K562 (cell line): ENCODE measurements at regions not wholly inside any gene's neighbourhood (a gene's known extent, or its start where the extent isn't known, plus 50 kb on each side); places are given as distances from the start of the nearest gene placed in this dataset.

Source experiments
- ATAC-seq: fragments of 200-7000 bp; cut with Tn5 transposase; 3 replicates; pipeline ENCODE4 v1.9.1; 2020; ENCODE audit warnings: moderate library complexity
- BruUV-seq: library from RNA; stranded (reverse); fragments of 400-500 nt; replicated peaks from 2 replicates; lab custom pipeline; 2021; lab: Mats Ljungman, UMichigan
- CTCF ChIA-PET: fragments of 300-600 bp; formaldehyde crosslinking; extraction: SDS; loops from one replicate; lab custom pipeline; 2021; ENCODE audit warnings: low intra/inter-chr PET ratio; lab: Yijun Ruan, JAX
- POLR2A ChIA-PET: fragments of 300-600, 350-650 bp; sonication (Branson Sonifier 250); formaldehyde crosslinking; extraction: SDS; loops from one replicate; lab custom pipeline; 2021; ENCODE audit warnings: antibody characterized with exemption, inconsistent platforms; lab: Yijun Ruan, JAX
- DNase-seq, 4 experiments: peaks; one replicate each; pipeline versions ENCODE4 v3.0.0 to v3.0.0-alpha.2; 2011 to 2018; ENCODE audit warnings: low spot score in 3 of 4, mixed read lengths in 3 of 4; ENCODE audit errors: extremely low read depth in 1 of 4
- FAIRE-seq: peaks from 2 replicates; lab custom pipeline; 2011; peaks lifted over from hg19 to GRCh38; lab: Jason Lieb, UNC
- H2AFZ ChIP-seq: 2 replicates; pipeline ENCODE4 v1.6.0; 2011; ENCODE audit warnings: low read depth, low read length, control low read depth, inconsistent platforms
- H3K27ac ChIP-seq: fragments of 200-600 bp; 3 replicates; pipeline ENCODE4 v1.8.0; 2011; ENCODE audit warnings: low read depth, mild to moderate bottlenecking, control low read depth, inconsistent platforms, low read length, moderate library complexity, mixed read lengths; ENCODE audit errors: extremely low read depth
- H3K27me3 ChIP-seq, 2 experiments: fragments of 300-600 bp in 1 of 2; 2 replicates in 1 of 2; 3 replicates in 1 of 2; pipeline versions ENCODE4 v1.6.0 to v1.8.0; 2011; ENCODE audit warnings: inconsistent platforms in 2 of 2, low read length in 2 of 2, mild to moderate bottlenecking in 1 of 2, mixed read lengths in 1 of 2, moderate library complexity in 1 of 2; ENCODE audit not compliant: control insufficient read depth in 2 of 2, insufficient read depth in 2 of 2
- H3K36me3 ChIP-seq: fragments of 300-600 bp; 3 replicates; pipeline ENCODE4 v1.8.0; 2011; ENCODE audit warnings: mild to moderate bottlenecking, low read length, inconsistent platforms; ENCODE audit not compliant: control insufficient read depth, insufficient read depth
- H3K4me1 ChIP-seq, 2 experiments: fragments of 200-600 bp in 1 of 2; replicated peaks in 1 of 2; 2 replicates in 1 of 2; 3 replicates in 1 of 2; pipeline versions ENCODE4 v1.5.1 to v1.8.0; 2011; ENCODE audit warnings: inconsistent platforms in 2 of 2, low read length in 2 of 2, mild to moderate bottlenecking in 1 of 2, mixed read lengths in 1 of 2, moderate library complexity in 1 of 2; ENCODE audit not compliant: control insufficient read depth in 2 of 2, insufficient read depth in 2 of 2
- H3K4me2 ChIP-seq: 2 replicates; pipeline ENCODE4 v1.6.1; 2011; ENCODE audit warnings: low read length, control low read depth, inconsistent platforms, mixed read lengths; ENCODE audit not compliant: insufficient read depth
- H3K4me3 ChIP-seq: fragments of 200-600 bp; sonication (generic), shearing (Covaris generic); 2 replicates; pipeline ENCODE4 v1.5.1; 2016; ENCODE audit warnings: control low read depth, inconsistent platforms
- H3K79me2 ChIP-seq: fragments of 200-600 bp; 3 replicates; pipeline ENCODE4 v1.8.0; 2011; ENCODE audit warnings: low read length, inconsistent platforms; ENCODE audit not compliant: control insufficient read depth, insufficient read depth
- H3K9ac ChIP-seq, 2 experiments: 2 replicates each; pipeline versions ENCODE4 v1.6.0 to v1.6.1; 2011; ENCODE audit warnings: low read depth in 2 of 2, low read length in 2 of 2, control low read depth in 1 of 2, inconsistent platforms in 1 of 2, mild to moderate bottlenecking in 1 of 2, mixed read lengths in 1 of 2; ENCODE audit not compliant: insufficient read depth in 1 of 2
- H3K9me1 ChIP-seq: one replicate; pipeline ENCODE4 v1.6.0; 2011; ENCODE audit warnings: inconsistent platforms, mild to moderate bottlenecking, low read length, moderate library complexity; ENCODE audit not compliant: control insufficient read depth, insufficient read depth
- H3K9me3 ChIP-seq: replicated peaks from 2 replicates; pipeline ENCODE4 v1.5.1; 2011; ENCODE audit warnings: low read depth, low read length, inconsistent platforms; ENCODE audit not compliant: control insufficient read depth, insufficient read depth
- H4K20me1 ChIP-seq: replicated peaks from 2 replicates; pipeline ENCODE4 v1.6.1; 2011; ENCODE audit warnings: low read length, inconsistent platforms, mixed read lengths; ENCODE audit not compliant: control insufficient read depth, insufficient read depth
- ARID2 ChIP-seq: fragments of 450-650 bp; IDR thresholded peaks from 2 replicates; pipeline ENCODE4 v1.6.1; 2017; ENCODE audit warnings: antibody characterized with exemption, mild to moderate bottlenecking
- BCL6 ChIP-seq: fragments of 250-450 bp; sonication (Bioruptor Pico); IDR thresholded peaks from 2 replicates; pipeline ENCODE4 v1.4.0; 2020
- BRD4 ChIP-seq: fragments of 200-600 bp; sonication (generic); IDR thresholded peaks from 2 replicates; pipeline ENCODE4 v1.6.1; 2017; ENCODE audit warnings: inconsistent platforms
- GATA2 ChIP-seq: sonication (generic); formaldehyde crosslinking; IDR thresholded peaks from 2 replicates; pipeline ENCODE4 v1.4.0; 2020; ENCODE audit warnings: mild to moderate bottlenecking, missing genetic modification reagents
- GTF2A2 ChIP-seq: IDR thresholded peaks from 2 replicates; pipeline ENCODE4 v1.6.1; 2016; ENCODE audit warnings: mild to moderate bottlenecking, missing genetic modification characterization, missing compliant biosample characterization
- HDAC1 ChIP-seq, 2 experiments: fragments of 450-650 bp; IDR thresholded peaks; 2 replicates each; pipeline ENCODE4 v1.6.1; 2016 to 2017; ENCODE audit warnings: inconsistent platforms in 1 of 2, mild to moderate bottlenecking in 1 of 2, moderate library complexity in 1 of 2
- HEY1 ChIP-seq: fragments of 250-450 bp; sonication (Bioruptor Pico); IDR thresholded peaks from 2 replicates; pipeline ENCODE4 v1.5.0; 2020; ENCODE audit warnings: mild to moderate bottlenecking, moderate library complexity, borderline replicate concordance
- HMG20B ChIP-seq: fragments of 250-450 bp; sonication (Bioruptor Pico); IDR thresholded peaks from 2 replicates; pipeline ENCODE4 v1.5.0; 2021; ENCODE audit warnings: mild to moderate bottlenecking
- KDM4B ChIP-seq, 2 experiments: fragments of 450-650 bp in 1 of 2; sonication (generic) in 1 of 2; IDR thresholded peaks; 2 replicates each; pipeline ENCODE4 v1.6.1; 2016 to 2017; ENCODE audit warnings: borderline replicate concordance in 2 of 2, antibody characterized with exemption in 1 of 2, low read depth in 1 of 2, mild to moderate bottlenecking in 1 of 2
- KDM5B ChIP-seq: fragments of 200-600 bp; sonication (generic); IDR thresholded peaks from 2 replicates; pipeline ENCODE4 v1.6.1; 2012; ENCODE audit warnings: low read depth, mild to moderate bottlenecking, moderate library complexity, low read length, control low read depth, inconsistent platforms; ENCODE audit not compliant: insufficient replicate concordance
- KLF6 ChIP-seq: fragments of 250-450 bp; sonication (Bioruptor Pico); IDR thresholded peaks from 2 replicates; pipeline ENCODE4 v1.4.0; 2020; ENCODE audit warnings: mild to moderate bottlenecking, moderate library complexity, borderline replicate concordance
- MIER1 ChIP-seq: fragments of 450-650 bp; IDR thresholded peaks from 2 replicates; pipeline ENCODE4 v1.6.1; 2016; ENCODE audit warnings: antibody characterized with exemption, mild to moderate bottlenecking, low read depth
- POLR2AphosphoS5 ChIP-seq: IDR thresholded peaks from 2 replicates; pipeline ENCODE4 v1.6.1; 2011; ENCODE audit warnings: mild to moderate bottlenecking, low read depth, low read length, moderate library complexity; ENCODE audit not compliant: control insufficient read depth, insufficient read depth
- POLR3G ChIP-seq: IDR thresholded peaks from 2 replicates; pipeline ENCODE4 v1.6.1; 2011; ENCODE audit not compliant: insufficient read length, insufficient replicate concordance; ENCODE audit errors: extremely low read depth
- RBM14 ChIP-seq: fragments of 200-400 bp; formaldehyde crosslinking; IDR thresholded peaks from 2 replicates; pipeline ENCODE4 v1.6.1; 2018; ENCODE audit warnings: low read depth, mild to moderate bottlenecking, low read length, moderate library complexity, borderline replicate concordance; ENCODE audit not compliant: insufficient read depth
- RFX5 ChIP-seq: IDR thresholded peaks from 2 replicates; pipeline ENCODE4 v1.6.1; 2011; ENCODE audit warnings: low read depth, mild to moderate bottlenecking, improper control_type of control experiment, low read length
- STAT5B ChIP-seq: fragments of 250-450 bp; sonication (Bioruptor Pico); IDR thresholded peaks from 2 replicates; pipeline ENCODE4 v1.8.0; 2021; ENCODE audit warnings: mild to moderate bottlenecking, inconsistent platforms
- ZNF583 ChIP-seq: fragments of 250-450 bp; sonication (Bioruptor Pico); IDR thresholded peaks from 2 replicates; pipeline ENCODE4 v1.4.0; 2020
- ZNF778 ChIP-seq: fragments of 450-650 bp; formaldehyde crosslinking; IDR thresholded peaks from 2 replicates; pipeline ENCODE4 v1.4.0; 2020; ENCODE audit warnings: mild to moderate bottlenecking, moderate library complexity
- WGBS: fragments of 100-300 bp; shearing (Covaris generic); methylation state at CpG from one replicate; pipeline ENCODE4 v1.1.6; 2016; ENCODE audit warnings: low coverage, mixed read lengths; ENCODE audit not compliant: insufficient coverage; ENCODE audit errors: missing lambda C conversion rate; 5-methylcytosine and 5-hydroxymethylcytosine counted together
- in situ Hi-C: fragments of 300-500 bp; cut with MboI; formaldehyde crosslinking; loops from 4 replicates; pipeline ENCODE4 v1.15.0; 2018; ENCODE audit warnings: inconsistent platforms, mixed read lengths
- intact Hi-C: fragments of 100-400 bp; cut with micrococcal nuclease; formaldehyde crosslinking; loops from 2 replicates; pipeline ENCODE4 v1.14.2; 2022
- TF ChIP-seq, protein P1 (sequence below): fragments of 450-650 bp; IDR thresholded peaks from 2 replicates; pipeline ENCODE4 v1.6.1; 2018; ENCODE audit warnings: mild to moderate bottlenecking, low read depth; ENCODE audit not compliant: partially characterized antibody

GRCh38 chr20:57777911-57778310, 68.1 kb upstream of the PMEPA1 start:
- no peak overlapping the region for H3K4me3 ChIP-seq
- no peaks in the 10 kb centered on the region for H4K20me1 ChIP-seq
- H2AFZ ChIP-seq, result no peak overlapping the region
- no peaks in the 10 kb centered on the region for H3K79me2 ChIP-seq
- CTCF ChIA-PET, result no interaction called here
- intact Hi-C loops, result no loop called here
- ATAC-seq, result no peak
- H3K9ac ChIP-seq, result no peak overlapping the region
- BruUV-seq, result no TSS peak
- H3K9me1 ChIP-seq, result no peaks in the 10 kb centered on the region
- no peaks in the 10 kb centered on the region for H3K4me1 ChIP-seq
- no peaks in the 10 kb centered on the region for H3K36me3 ChIP-seq
- in situ Hi-C loops, result no loop called here
- peaks cover 2 to 23% of the 10 kb centered on the region in 2 experiments; a peak in 3 of 5 replicates for H3K27me3 ChIP-seq
- H3K27ac ChIP-seq, result no peak overlapping the region
- POLR2A ChIA-PET, result no interaction called here
- H3K9me3 ChIP-seq, result no peaks in the 10 kb centered on the region
- no peak overlapping the region for H3K4me2 ChIP-seq
- no peak for DNase-seq
- FAIRE-seq, result no peak
- TF ChIP-seq POLR3G (no peak), RBM14 (no peak), ARID2 (no peak), HMG20B (no peak), ZNF583 (CRISPR knock-in tag) (no peak), GTF2A2 (tag) (no peak), KDM5B (no peak), GATA2 (CRISPR knock-in tag) (no peak), RFX5 (no peak), KDM4B (IDR thresholded peaks at IDR 0.05; ENCODE audit: borderline replicate concordance in 2 of 2, low read depth in 1 of 2) (no peak), KLF6 (CRISPR knock-in tag) (no peak), BRD4 (no peak), BCL6 (no peak), HDAC1 (IDR thresholded peaks at IDR 0.05) (no peak), ZNF778 (CRISPR knock-in tag) (no peak), STAT5B (CRISPR knock-in tag) (no peak), HEY1 (CRISPR knock-in tag) (no peak), POLR2AphosphoS5 (no peak), MIER1 (no peak)
- TF ChIP-seq, protein P1, sequence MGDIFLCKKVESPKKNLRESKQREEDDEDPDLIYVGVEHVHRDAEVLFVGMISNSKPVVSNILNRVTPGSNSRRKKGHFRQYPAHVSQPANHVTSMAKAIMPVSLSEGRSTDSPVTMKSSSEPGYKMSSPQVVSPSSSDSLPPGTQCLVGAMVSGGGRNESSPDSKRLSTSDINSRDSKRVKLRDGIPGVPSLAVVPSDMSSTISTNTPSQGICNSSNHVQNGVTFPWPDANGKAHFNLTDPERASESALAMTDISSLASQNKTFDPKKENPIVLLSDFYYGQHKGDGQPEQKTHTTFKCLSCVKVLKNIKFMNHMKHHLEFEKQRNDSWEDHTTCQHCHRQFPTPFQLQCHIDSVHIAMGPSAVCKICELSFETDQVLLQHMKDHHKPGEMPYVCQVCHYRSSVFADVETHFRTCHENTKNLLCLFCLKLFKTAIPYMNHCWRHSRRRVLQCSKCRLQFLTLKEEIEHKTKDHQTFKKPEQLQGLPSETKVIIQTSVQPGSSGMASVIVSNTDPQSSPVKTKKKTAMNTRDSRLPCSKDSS, result no peak
- 0% methylated on average over 2 of the region's 2 CpGs for WGBS
